ENCODE measurements at regions not wholly inside any gene's neighbourhood (a gene's known extent, or its start where the extent isn't known, plus 50 kb on each side); places are given as distances from the start of the nearest gene placed in this dataset.

- DNase-seq (no peak), ATAC-seq (no peak)
- Histone ChIP-seq H3K4me3 (no peak overlapping the region), H3K9me3 (no peaks in the 10 kb centered on the region), H3K36me3 (no peaks in the 10 kb centered on the region), H3K4me1 (no peaks in the 10 kb centered on the region), H3K27ac (no peak overlapping the region), H3K27me3 (no peaks in the 10 kb centered on the region)
- WGBS (ENCODE audit: insufficient coverage, low coverage, low lambda C conversion rate, missing lambda C conversion rate), result 80% methylated on average over 2 of the region's 2 CpGs
- TF ChIP-seq CTCF (IDR thresholded peaks at IDR 0.05) (no peak), POLR2A (IDR thresholded peaks at IDR 0.05) (no peak)
- intact Hi-C loops (cut with DNase I), result no loop called here
These were observed 54.9 kb upstream of the C5orf46 start for GRCh38 chr5:147961208-147961749.

DNA sequence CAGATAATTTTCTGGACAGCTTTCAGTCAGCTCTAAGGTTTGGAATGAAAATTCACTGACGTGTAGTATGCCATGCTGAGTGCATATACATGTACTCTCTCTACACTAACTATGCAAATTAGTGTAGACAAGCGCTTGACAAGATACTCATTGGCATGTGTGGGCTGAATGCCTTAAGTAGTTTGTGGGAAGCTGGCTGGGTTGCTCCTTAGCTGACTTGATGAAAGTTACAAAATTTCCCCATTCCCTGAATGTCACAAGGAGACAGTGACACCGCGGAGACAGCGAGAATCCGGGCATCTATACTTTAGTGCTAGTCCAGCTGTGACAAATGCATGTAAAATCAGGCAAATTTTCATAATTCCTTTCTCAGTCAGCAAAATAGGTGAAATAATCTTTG is 51.6 kb upstream of the C5orf46 start:
- ATAC-seq, result no peak
- Histone ChIP-seq H3K27ac (no peak overlapping the region), H3K4me3 (no peak overlapping the region), H3K36me3 (no peaks in the 10 kb centered on the region), H3K4me1 (no peaks in the 10 kb centered on the region), H3K9me3 (no peaks in the 10 kb centered on the region), H3K27me3 (no peaks in the 10 kb centered on the region)
- TF ChIP-seq POLR2A (IDR thresholded peaks at IDR 0.05) (no peak), CTCF (IDR thresholded peaks at IDR 0.05) (no peak)
- DNase-seq, result no peak
- WGBS (ENCODE audit: insufficient coverage, low coverage, low lambda C conversion rate, missing lambda C conversion rate), result 93% methylated on average over 6 of the region's 6 CpGs
- intact Hi-C loops (cut with DNase I), result loop anchor here (10.0 kb wide), 1 partner anchor 157 kb away; no protein-coding TSS in a partner anchor

- DNase-seq, result no peak
- WGBS (ENCODE audit: insufficient coverage, low coverage, low lambda C conversion rate, missing lambda C conversion rate), result 44% methylated on average over 2 of the region's 2 CpGs
- no peak overlapping the region for H3K4me3 ChIP-seq
- H3K36me3 ChIP-seq, result no peaks in the 10 kb centered on the region
- H3K27me3 ChIP-seq, result no peaks in the 10 kb centered on the region
- TF ChIP-seq CTCF (IDR thresholded peaks at IDR 0.05) (no peak), POLR2A (IDR thresholded peaks at IDR 0.05) (no peak)
- no peak overlapping the region for H3K27ac ChIP-seq
- H3K4me1 ChIP-seq, result no peaks in the 10 kb centered on the region
- intact Hi-C loops (cut with DNase I), result loop anchor here (10.0 kb wide), 1 partner anchor 158 kb away; no protein-coding TSS in a partner anchor
- H3K9me3 ChIP-seq, result no peaks in the 10 kb centered on the region
- no peak for ATAC-seq
These were observed 50.5 kb upstream of the C5orf46 start for GRCh38 chr5:147956842-147957223.

GRCh38 chr5:147956064-147956841 is 49.9 kb upstream of the C5orf46 start:
- Histone ChIP-seq H3K27me3 (no peaks in the 10 kb centered on the region), H3K36me3 (no peaks in the 10 kb centered on the region), H3K4me1 (no peaks in the 10 kb centered on the region), H3K4me3 (no peak overlapping the region), H3K27ac (no peak overlapping the region), H3K9me3 (no peaks in the 10 kb centered on the region)
- TF ChIP-seq CTCF (IDR thresholded peaks at IDR 0.05), result no peak
- TF ChIP-seq POLR2A (IDR thresholded peaks at IDR 0.05), result no peak
- ATAC-seq (no peak), DNase-seq (no peak)
- intact Hi-C loops (cut with DNase I), result loop anchor here (10.0 kb wide), 1 partner anchor 159 kb away; no protein-coding TSS in a partner anchor
- WGBS (ENCODE audit: insufficient coverage, low coverage, low lambda C conversion rate, missing lambda C conversion rate), result 33% methylated on average over 1 of the region's 1 CpG
